ENCODE measurements at regions not wholly inside any gene's neighbourhood (a gene's known extent, or its start where the extent isn't known, plus 50 kb on each side); places are given as distances from the start of the nearest gene placed in this dataset.

DNA sequence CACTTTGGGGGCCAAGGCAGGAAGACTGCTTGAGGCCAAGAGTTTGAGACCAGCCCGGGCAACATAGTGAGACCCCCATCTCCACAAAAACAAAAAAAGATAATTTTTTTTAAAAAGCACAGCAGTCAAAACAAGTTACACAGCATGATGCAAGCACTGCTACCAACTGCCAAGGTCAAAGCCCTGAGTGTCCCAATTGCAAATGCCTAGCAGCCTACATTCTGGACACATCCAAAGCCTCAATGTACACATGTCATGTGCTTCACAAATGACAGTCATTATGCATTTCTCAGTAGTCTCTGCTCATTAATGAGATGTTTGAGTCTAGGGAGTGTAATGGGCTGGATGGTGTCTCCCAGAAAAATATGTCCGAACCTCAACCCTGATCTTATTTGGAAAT is 113.7 kb upstream of the CCND2 start (continued):
- TF ChIP-seq, protein P1, sequence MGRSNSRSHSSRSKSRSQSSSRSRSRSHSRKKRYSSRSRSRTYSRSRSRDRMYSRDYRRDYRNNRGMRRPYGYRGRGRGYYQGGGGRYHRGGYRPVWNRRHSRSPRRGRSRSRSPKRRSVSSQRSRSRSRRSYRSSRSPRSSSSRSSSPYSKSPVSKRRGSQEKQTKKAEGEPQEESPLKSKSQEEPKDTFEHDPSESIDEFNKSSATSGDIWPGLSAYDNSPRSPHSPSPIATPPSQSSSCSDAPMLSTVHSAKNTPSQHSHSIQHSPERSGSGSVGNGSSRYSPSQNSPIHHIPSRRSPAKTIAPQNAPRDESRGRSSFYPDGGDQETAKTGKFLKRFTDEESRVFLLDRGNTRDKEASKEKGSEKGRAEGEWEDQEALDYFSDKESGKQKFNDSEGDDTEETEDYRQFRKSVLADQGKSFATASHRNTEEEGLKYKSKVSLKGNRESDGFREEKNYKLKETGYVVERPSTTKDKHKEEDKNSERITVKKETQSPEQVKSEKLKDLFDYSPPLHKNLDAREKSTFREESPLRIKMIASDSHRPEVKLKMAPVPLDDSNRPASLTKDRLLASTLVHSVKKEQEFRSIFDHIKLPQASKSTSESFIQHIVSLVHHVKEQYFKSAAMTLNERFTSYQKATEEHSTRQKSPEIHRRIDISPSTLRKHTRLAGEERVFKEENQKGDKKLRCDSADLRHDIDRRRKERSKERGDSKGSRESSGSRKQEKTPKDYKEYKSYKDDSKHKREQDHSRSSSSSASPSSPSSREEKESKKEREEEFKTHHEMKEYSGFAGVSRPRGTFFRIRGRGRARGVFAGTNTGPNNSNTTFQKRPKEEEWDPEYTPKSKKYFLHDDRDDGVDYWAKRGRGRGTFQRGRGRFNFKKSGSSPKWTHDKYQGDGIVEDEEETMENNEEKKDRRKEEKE (IDR thresholded peaks at IDR 0.05): no peak
- no peak for TF ChIP-seq SIX5 (IDR thresholded peaks at IDR 0.05; ENCODE audit: low read depth, low read length, severe bottlenecking)
- no peak for TF ChIP-seq BACH1 (IDR thresholded peaks at IDR 0.05; ENCODE audit: borderline replicate concordance)
- TF ChIP-seq HDAC2 (IDR thresholded peaks at IDR 0.05): no peak

DNA sequence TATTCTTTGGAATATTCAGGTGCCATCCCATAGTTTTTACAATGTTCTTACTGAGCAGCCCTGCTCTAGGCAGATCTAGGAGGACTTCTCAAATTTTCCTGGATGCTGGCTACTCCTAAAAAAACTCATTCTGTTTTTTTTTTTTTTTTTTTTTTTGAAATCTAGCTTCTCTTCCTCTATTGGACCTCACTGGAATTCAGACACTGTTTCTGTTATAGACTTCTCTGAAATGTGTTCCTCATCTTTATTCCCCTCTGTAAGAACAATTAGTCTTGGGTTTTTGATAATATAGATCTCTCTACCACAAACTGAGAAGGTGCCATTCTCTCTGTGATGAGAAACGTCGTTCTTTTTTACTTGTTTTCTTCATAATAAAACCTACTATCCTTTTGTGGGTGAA is 115.3 kb upstream of the CCND2 start:
- H3K36me3 ChIP-seq (ENCODE audit: control insufficient read depth in 2 of 2, insufficient read depth in 2 of 2, low read length in 1 of 2): no peaks in the 10 kb centered on the region
- no peaks in the 10 kb centered on the region for H4K20me1 ChIP-seq (ENCODE audit: control insufficient read depth, insufficient read depth)
- no peak overlapping the region for H2AFZ ChIP-seq (ENCODE audit: control insufficient read depth, low read depth, low read length)
- no TSS peak for BruUV-seq (replicated peaks)
- WGBS (ENCODE audit: insufficient coverage, insufficient replicate concordance, low lambda C conversion rate, missing lambda C conversion rate): 73% methylated on average over 2 of the region's 2 CpGs
- no peak for ATAC-seq
- RAD21 ChIA-PET (ENCODE audit: unreplicated experiment): no interaction called here
- in situ Hi-C loops (cut with MboI): no loop called here
- TF ChIP-seq, protein P2, sequence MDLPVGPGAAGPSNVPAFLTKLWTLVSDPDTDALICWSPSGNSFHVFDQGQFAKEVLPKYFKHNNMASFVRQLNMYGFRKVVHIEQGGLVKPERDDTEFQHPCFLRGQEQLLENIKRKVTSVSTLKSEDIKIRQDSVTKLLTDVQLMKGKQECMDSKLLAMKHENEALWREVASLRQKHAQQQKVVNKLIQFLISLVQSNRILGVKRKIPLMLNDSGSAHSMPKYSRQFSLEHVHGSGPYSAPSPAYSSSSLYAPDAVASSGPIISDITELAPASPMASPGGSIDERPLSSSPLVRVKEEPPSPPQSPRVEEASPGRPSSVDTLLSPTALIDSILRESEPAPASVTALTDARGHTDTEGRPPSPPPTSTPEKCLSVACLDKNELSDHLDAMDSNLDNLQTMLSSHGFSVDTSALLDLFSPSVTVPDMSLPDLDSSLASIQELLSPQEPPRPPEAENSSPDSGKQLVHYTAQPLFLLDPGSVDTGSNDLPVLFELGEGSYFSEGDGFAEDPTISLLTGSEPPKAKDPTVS (IDR thresholded peaks at IDR 0.05; ENCODE audit: low read depth, low read length): no peak
- H3K9me3 ChIP-seq (replicated peaks; ENCODE audit: control insufficient read depth, insufficient read depth, low read length): no peaks in the 10 kb centered on the region; the same call in 2 of the 3 replicates
- H3K4me1 ChIP-seq (ENCODE audit: control insufficient read depth, insufficient read depth, low read length): peaks cover 25% of the 10 kb centered on the region
- H3K79me2 ChIP-seq (ENCODE audit: control insufficient read depth, insufficient read depth, low read length): no peaks in the 10 kb centered on the region
- SMC1A ChIA-PET (ENCODE audit: uncharacterized antibody, unreplicated experiment): interaction anchor here (0.7 to 8.6 kb wide), 5 partner anchors 16 to 104 kb away, joined by 3 to 74 read pairs (median 3); no protein-coding TSS in a partner anchor
- intact Hi-C loops (cut with micrococcal nuclease; ENCODE audit: unreplicated experiment): no loop called here
- CTCF ChIA-PET: interaction anchor here (4.9 kb wide), 1 partner anchor 42 kb away, joined by 32 read pairs; no protein-coding TSS in a partner anchor
- FAIRE-seq: no peak
- POLR2A ChIA-PET: interaction anchor here (0.6 to 7.8 kb wide), 2 partner anchors 14 to 60 kb away, joined by 5 to 84 read pairs; no protein-coding TSS in a partner anchor
- H3K4me3 ChIP-seq: no peak overlapping the region
- DNase-seq (ENCODE audit: low read depth, low spot score): no peak
- H3K4me2 ChIP-seq (ENCODE audit: control insufficient read depth, insufficient read depth): no peak overlapping the region
- H3K27ac ChIP-seq (ENCODE audit: control insufficient read depth, insufficient read depth): no peak overlapping the region
- H3K9ac ChIP-seq (ENCODE audit: control insufficient read depth, insufficient read depth, low read length): no peak overlapping the region
- H3K27me3 ChIP-seq (replicated peaks in 1 of 2; ENCODE audit: control insufficient read depth in 2 of 2, insufficient read depth in 2 of 2, low read length in 1 of 2): no peaks in the 10 kb centered on the region
